ENCODE measurements at regions not wholly inside any gene's neighbourhood (a gene's known extent, or its start where the extent isn't known, plus 50 kb on each side); places are given as distances from the start of the nearest gene placed in this dataset.

- TF ChIP-seq POLR3A (IDR thresholded peaks at IDR 0.05; ENCODE audit: borderline replicate concordance, extremely low read depth, insufficient read depth, insufficient read length) (no peak), E2F5 (CRISPR knock-in tag; IDR thresholded peaks at IDR 0.05) (no peak), CTCF (IDR thresholded peaks at IDR 0.05 in 2 of 3, conservative IDR thresholded peaks at IDR 0.05 in 1 of 3; ENCODE audit: insufficient read depth in 2 of 3, low read depth in 1 of 3, low read length in 3 of 3) (no peak), CHD2 (IDR thresholded peaks at IDR 0.05; ENCODE audit: low read depth, low read length) (no peak), FOS (IDR thresholded peaks at IDR 0.05; ENCODE audit: extremely low read depth, insufficient read length) (no peak), MYC (IDR thresholded peaks at IDR 0.05; ENCODE audit: low read depth, low read length) (no peak), MYC (CRISPR knock-in tag; IDR thresholded peaks at IDR 0.05; ENCODE audit: borderline replicate concordance, low read depth) (no peak), POLR2AphosphoS5 (IDR thresholded peaks at IDR 0.05; ENCODE audit: control insufficient read depth, insufficient read depth, low read depth, low read length) (no peak), ESRRA (IDR thresholded peaks at IDR 0.05; ENCODE audit: borderline replicate concordance, low read depth) (no peak), HMGXB4 (CRISPR knock-in tag; IDR thresholded peaks at IDR 0.05) (no peak)
These were observed 160.9 kb downstream of the MRPL14 start for GRCh38 chr6:43966374-43966658.

Data from K562 (cell line).